Loucy (cell line): ENCODE measurements at regions not wholly inside any gene's neighbourhood (a gene's known extent, or its start where the extent isn't known, plus 50 kb on each side); places are given as distances from the start of the nearest gene placed in this dataset.

Experiments
- H2AFZ ChIP-seq: fragments of 200-600 bp; sonication (generic); 2 replicates; pipeline ENCODE4 v1.6.0; 2016; ENCODE audit warnings: antibody characterized with exemption, mild to moderate bottlenecking, low read length, moderate library complexity
- H3F3A ChIP-seq: fragments of 200-600 bp; 2 replicates; pipeline ENCODE4 v1.6.0; 2016; ENCODE audit warnings: antibody characterized with exemption, low read depth, mild to moderate bottlenecking
- H3K27me3 ChIP-seq: fragments of 200-600 bp; sonication (generic); 2 replicates; pipeline ENCODE4 v1.6.1; 2014; ENCODE audit warnings: low read length, mild to moderate bottlenecking; ENCODE audit not compliant: insufficient read depth, poor library complexity, severe bottlenecking
- H3K36me3 ChIP-seq: fragments of 200-600 bp; sonication (generic); 2 replicates; pipeline ENCODE4 v1.6.1; 2016; ENCODE audit warnings: low read length; ENCODE audit not compliant: insufficient read depth
- H3K4me1 ChIP-seq: fragments of 200-600 bp; sonication (generic); 2 replicates; pipeline ENCODE4 v1.5.1; 2014; ENCODE audit warnings: low read length, mild to moderate bottlenecking; ENCODE audit not compliant: insufficient read depth, poor library complexity, severe bottlenecking
- H3K4me2 ChIP-seq: fragments of 200-600 bp; sonication (generic); 2 replicates; pipeline ENCODE4 v1.6.0; 2014; ENCODE audit warnings: antibody characterized with exemption, low read length, low read depth, mild to moderate bottlenecking; ENCODE audit not compliant: poor library complexity, severe bottlenecking
- H3K4me3 ChIP-seq: fragments of 200-600 bp; sonication (generic); 2 replicates; pipeline ENCODE4 v1.5.1; 2014; ENCODE audit warnings: low read length, mild to moderate bottlenecking, mixed read lengths; ENCODE audit not compliant: poor library complexity, severe bottlenecking
- H3K79me2 ChIP-seq: fragments of 200-600 bp; sonication (generic); 2 replicates; pipeline ENCODE4 v1.6.1; 2014; ENCODE audit warnings: low read length; ENCODE audit not compliant: insufficient read depth
- H3K9ac ChIP-seq: fragments of 200-600 bp; sonication (generic); 2 replicates; pipeline ENCODE4 v1.6.0; 2014; ENCODE audit warnings: mild to moderate bottlenecking, low read depth, low read length, moderate library complexity; ENCODE audit not compliant: poor library complexity, severe bottlenecking
- H3K9me2 ChIP-seq: fragments of 200-600 bp; sonication (generic); replicated peaks from 2 replicates; pipeline ENCODE4 v1.6.1; 2016; ENCODE audit warnings: low read depth, low read length, mixed read lengths
- H3K9me3 ChIP-seq: fragments of 200-600 bp; sonication (generic); 2 replicates; pipeline ENCODE4 v1.6.1; 2014; ENCODE audit warnings: mild to moderate bottlenecking, antibody characterized with exemption, low read length, low read depth; ENCODE audit not compliant: insufficient read depth
- H4K20me1 ChIP-seq: fragments of 200-600 bp; sonication (generic); 2 replicates; pipeline ENCODE4 v1.6.0; 2014; ENCODE audit warnings: antibody characterized with exemption, low read length, mild to moderate bottlenecking; ENCODE audit not compliant: insufficient read depth, poor library complexity, severe bottlenecking
- EZH2phosphoT487 ChIP-seq: fragments of 200-600 bp; IDR thresholded peaks from 2 replicates; pipeline ENCODE4 v1.6.1; 2018; ENCODE audit warnings: antibody characterized with exemption, mild to moderate bottlenecking, moderate library complexity, borderline replicate concordance
- TF ChIP-seq, protein P1 (sequence below): fragments of 200-600 bp; sonication (generic); conservative IDR thresholded peaks from 2 replicates; pipeline ENCODE4 v1.5.1; 2014; ENCODE audit warnings: mild to moderate bottlenecking, antibody characterized with exemption, low read length

DNA sequence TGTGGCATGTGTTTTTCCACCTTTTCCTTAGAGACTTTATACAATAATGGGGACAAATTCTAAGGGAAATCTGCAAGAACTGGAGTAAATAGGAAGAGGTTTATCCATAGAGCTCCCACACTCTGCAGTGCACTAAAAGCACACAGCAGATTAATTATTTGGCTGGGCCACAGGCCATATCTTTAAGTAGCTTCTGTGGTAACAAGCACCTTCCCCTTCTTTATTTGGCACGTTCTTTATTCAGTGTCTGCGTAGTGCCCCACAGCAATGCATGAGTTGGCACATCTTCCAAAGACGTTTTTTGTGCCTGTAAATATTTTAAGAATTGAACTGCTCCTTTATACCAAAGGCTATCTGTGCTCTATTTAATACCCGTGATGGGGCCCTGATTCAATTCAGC is 104.9 kb upstream of the MBL2 start:
- Histone ChIP-seq H3K4me3 (no peak overlapping the region), H3K9me3 (no peaks in the 10 kb centered on the region), H3K36me3 (no peaks in the 10 kb centered on the region), H2AFZ (no peak overlapping the region), H3K4me2 (no peak overlapping the region), H4K20me1 (no peaks in the 10 kb centered on the region), H3K4me1 (no peaks in the 10 kb centered on the region), H3K9ac (no peak overlapping the region), H3K79me2 (no peaks in the 10 kb centered on the region), H3F3A (no peaks in the 10 kb centered on the region), H3K9me2 (no peaks in the 10 kb centered on the region), H3K27me3 (no peaks in the 10 kb centered on the region)
- TF ChIP-seq, protein P1, sequence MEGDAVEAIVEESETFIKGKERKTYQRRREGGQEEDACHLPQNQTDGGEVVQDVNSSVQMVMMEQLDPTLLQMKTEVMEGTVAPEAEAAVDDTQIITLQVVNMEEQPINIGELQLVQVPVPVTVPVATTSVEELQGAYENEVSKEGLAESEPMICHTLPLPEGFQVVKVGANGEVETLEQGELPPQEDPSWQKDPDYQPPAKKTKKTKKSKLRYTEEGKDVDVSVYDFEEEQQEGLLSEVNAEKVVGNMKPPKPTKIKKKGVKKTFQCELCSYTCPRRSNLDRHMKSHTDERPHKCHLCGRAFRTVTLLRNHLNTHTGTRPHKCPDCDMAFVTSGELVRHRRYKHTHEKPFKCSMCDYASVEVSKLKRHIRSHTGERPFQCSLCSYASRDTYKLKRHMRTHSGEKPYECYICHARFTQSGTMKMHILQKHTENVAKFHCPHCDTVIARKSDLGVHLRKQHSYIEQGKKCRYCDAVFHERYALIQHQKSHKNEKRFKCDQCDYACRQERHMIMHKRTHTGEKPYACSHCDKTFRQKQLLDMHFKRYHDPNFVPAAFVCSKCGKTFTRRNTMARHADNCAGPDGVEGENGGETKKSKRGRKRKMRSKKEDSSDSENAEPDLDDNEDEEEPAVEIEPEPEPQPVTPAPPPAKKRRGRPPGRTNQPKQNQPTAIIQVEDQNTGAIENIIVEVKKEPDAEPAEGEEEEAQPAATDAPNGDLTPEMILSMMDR: no peak
- no peak for TF ChIP-seq EZH2phosphoT487

- H3K9ac ChIP-seq: no peak overlapping the region
- no peaks in the 10 kb centered on the region for H3K9me2 ChIP-seq
- H3K36me3 ChIP-seq: no peaks in the 10 kb centered on the region
- no peaks in the 10 kb centered on the region for H3K4me1 ChIP-seq
- no peaks in the 10 kb centered on the region for H4K20me1 ChIP-seq
- H2AFZ ChIP-seq: no peak overlapping the region
- no peak overlapping the region for H3K4me2 ChIP-seq
- TF ChIP-seq, protein P1: no peak
- TF ChIP-seq EZH2phosphoT487: no peak
- H3F3A ChIP-seq: no peaks in the 10 kb centered on the region
- no peaks in the 10 kb centered on the region for H3K27me3 ChIP-seq
- no peaks in the 10 kb centered on the region for H3K9me3 ChIP-seq
- no peak overlapping the region for H3K4me3 ChIP-seq
- no peaks in the 10 kb centered on the region for H3K79me2 ChIP-seq
Observed at GRCh38 chr10:52875336-52875735, 102.8 kb upstream of the MBL2 start.

DNA sequence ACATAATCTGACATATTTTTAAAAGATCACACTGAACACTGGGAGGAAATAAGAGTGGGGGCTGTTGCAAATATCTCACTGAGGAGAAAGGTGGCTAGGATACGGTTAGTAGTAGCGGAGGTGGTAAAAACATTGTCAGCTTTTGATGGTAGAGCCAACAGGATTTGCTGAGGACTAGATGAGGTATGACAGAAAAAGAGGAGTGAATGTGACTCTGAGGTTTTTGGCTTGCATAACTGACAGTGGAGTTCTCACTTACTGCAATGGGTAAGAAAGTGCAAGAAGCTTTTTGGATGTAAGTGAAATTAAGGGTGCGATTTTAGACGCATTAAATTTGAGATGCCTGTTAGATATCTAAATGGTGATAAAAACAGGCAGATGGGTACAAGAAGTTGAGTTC is 102.0 kb upstream of the MBL2 start:
- Histone ChIP-seq H3K4me1 (no peaks in the 10 kb centered on the region), H4K20me1 (no peaks in the 10 kb centered on the region), H3K4me2 (no peak overlapping the region), H2AFZ (no peak overlapping the region), H3K9me3 (no peaks in the 10 kb centered on the region), H3K36me3 (no peaks in the 10 kb centered on the region), H3K9me2 (no peaks in the 10 kb centered on the region), H3K79me2 (no peaks in the 10 kb centered on the region), H3K27me3 (no peaks in the 10 kb centered on the region), H3F3A (no peaks in the 10 kb centered on the region), H3K9ac (no peak overlapping the region), H3K4me3 (no peak overlapping the region)
- TF ChIP-seq, protein P1: no peak
- no peak for TF ChIP-seq EZH2phosphoT487
